ENCODE measurements at regions not wholly inside any gene's neighbourhood (a gene's known extent, or its start where the extent isn't known, plus 50 kb on each side); places are given as distances from the start of the nearest gene placed in this dataset.

GRCh38 chr9:103730866-103731265, 363.2 kb upstream of the SMC2 start:
- H3K36me3 ChIP-seq = no peaks in the 10 kb centered on the region
- H3K4me1 ChIP-seq = no peaks in the 10 kb centered on the region
- intact Hi-C loops (cut with DNase I) = no loop called here
- H3K9me3 ChIP-seq = no peaks in the 10 kb centered on the region
- H3K4me3 ChIP-seq = no peak overlapping the region
- no peak for TF ChIP-seq POLR2A (IDR thresholded peaks at IDR 0.05)
- no peak for TF ChIP-seq CTCF (IDR thresholded peaks at IDR 0.05)
- DNase-seq (no peak), ATAC-seq (no peak)
- H3K27me3 ChIP-seq = no peaks in the 10 kb centered on the region
- 45% methylated on average over 3 of the region's 3 CpGs for WGBS (ENCODE audit: insufficient coverage, low coverage, low lambda C conversion rate, missing lambda C conversion rate)
- H3K27ac ChIP-seq = no peak overlapping the region

DNA sequence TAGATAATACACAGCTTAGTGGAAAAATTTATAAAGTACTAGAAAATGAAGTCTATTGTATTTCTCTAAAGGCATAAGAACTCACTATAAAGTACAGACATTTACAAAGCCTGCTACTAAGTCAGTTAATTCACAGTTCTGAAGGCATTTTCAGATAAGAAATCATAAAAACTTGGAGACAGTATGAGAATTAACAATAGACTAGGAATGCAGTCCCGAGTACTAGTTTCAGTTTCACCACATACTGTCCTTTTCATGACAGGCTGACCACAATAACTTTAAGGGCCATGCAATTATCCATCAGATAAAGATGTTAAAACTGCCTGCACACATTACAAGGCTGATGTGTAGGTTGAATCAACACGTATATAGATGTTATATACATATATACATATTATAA, 362.6 kb upstream of the SMC2 start:
- DNase-seq (no peak), ATAC-seq (no peak)
- H3K27me3 ChIP-seq = no peaks in the 10 kb centered on the region
- TF ChIP-seq CTCF (IDR thresholded peaks at IDR 0.05) (no peak), POLR2A (IDR thresholded peaks at IDR 0.05) (no peak)
- H3K9me3 ChIP-seq = no peaks in the 10 kb centered on the region
- intact Hi-C loops (cut with DNase I) = no loop called here
- 22% methylated on average over 2 of the region's 2 CpGs for WGBS (ENCODE audit: insufficient coverage, low coverage, low lambda C conversion rate, missing lambda C conversion rate)
- no peak overlapping the region for H3K27ac ChIP-seq
- no peak overlapping the region for H3K4me3 ChIP-seq
- no peaks in the 10 kb centered on the region for H3K36me3 ChIP-seq
- H3K4me1 ChIP-seq = no peaks in the 10 kb centered on the region

- no peaks in the 10 kb centered on the region for H3K4me1 ChIP-seq
- H3K4me3 ChIP-seq = no peak overlapping the region
- TF ChIP-seq CTCF (IDR thresholded peaks at IDR 0.05) (no peak), POLR2A (IDR thresholded peaks at IDR 0.05) (no peak)
- no peak for DNase-seq
- H3K36me3 ChIP-seq = no peaks in the 10 kb centered on the region
- intact Hi-C loops (cut with DNase I) = no loop called here
- WGBS (ENCODE audit: insufficient coverage, low coverage, low lambda C conversion rate, missing lambda C conversion rate) = 18% methylated on average over 1 of the region's 1 CpG
- no peaks in the 10 kb centered on the region for H3K9me3 ChIP-seq
- ATAC-seq = no peak
- H3K27ac ChIP-seq = no peak overlapping the region
- H3K27me3 ChIP-seq = no peaks in the 10 kb centered on the region
These were observed 359.6 kb upstream of the SMC2 start for GRCh38 chr9:103734471-103734870.

DNA sequence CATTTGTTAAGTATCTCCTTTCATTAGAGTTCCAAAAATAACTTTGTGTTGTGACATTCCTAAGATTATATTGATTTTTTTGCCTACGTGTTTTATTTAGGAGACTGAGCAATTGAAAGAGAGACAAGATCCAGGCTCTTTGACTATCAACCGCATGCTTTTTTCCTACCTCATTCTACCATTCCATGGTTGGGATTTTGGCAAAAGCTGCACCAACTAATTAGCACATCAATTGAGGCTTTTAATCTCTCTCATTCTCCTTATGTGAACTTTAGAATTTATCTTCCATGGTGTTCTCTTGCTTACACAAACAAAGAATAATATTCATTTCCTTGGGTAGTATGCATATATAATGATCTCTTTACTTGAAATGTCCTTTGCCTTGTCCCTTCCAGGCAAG, 338.7 kb upstream of the SMC2 start:
- intact Hi-C loops (cut with DNase I) = no loop called here

More for the DNA sequence above, 338.7 kb upstream of the SMC2 start:
- Histone ChIP-seq H3K9me3 (no peaks in the 10 kb centered on the region), H3K36me3 (no peaks in the 10 kb centered on the region), H3K27ac (no peak overlapping the region), H3K4me3 (no peak overlapping the region), H3K27me3 (no peaks in the 10 kb centered on the region), H3K4me1 (no peaks in the 10 kb centered on the region)
- DNase-seq = no peak
- ATAC-seq = no peak
- TF ChIP-seq POLR2A (IDR thresholded peaks at IDR 0.05) = no peak
- TF ChIP-seq CTCF (IDR thresholded peaks at IDR 0.05) = no peak
- WGBS (ENCODE audit: insufficient coverage, low coverage, low lambda C conversion rate, missing lambda C conversion rate) = 54% methylated on average over 2 of the region's 2 CpGs

Data from right lobe of liver (tissue), 6 donors.